KMS-11 (cell line): ENCODE measurements at regions not wholly inside any gene's neighbourhood (a gene's known extent, or its start where the extent isn't known, plus 50 kb on each side); places are given as distances from the start of the nearest gene placed in this dataset.

Source experiments
- H2AFZ ChIP-seq: fragments of 200-600 bp; sonication (generic); 2 replicates; pipeline ENCODE4 v1.6.1; 2016; ENCODE audit warnings: antibody characterized with exemption, mixed run types, low read depth
- H3K27ac ChIP-seq: fragments of 200-600 bp; sonication (generic); 2 replicates; pipeline ENCODE4 v1.6.1; 2016; ENCODE audit warnings: mild to moderate bottlenecking, mixed run types
- H3K27me3 ChIP-seq: fragments of 200-600 bp; sonication (generic); 2 replicates; pipeline ENCODE4 v1.6.1; 2017; ENCODE audit warnings: mild to moderate bottlenecking, low read depth, mixed run types, moderate library complexity; ENCODE audit not compliant: insufficient read depth
- H3K36me3 ChIP-seq: fragments of 200-600 bp; sonication (generic); 2 replicates; pipeline ENCODE4 v1.6.1; 2017; ENCODE audit warnings: mild to moderate bottlenecking, mixed run types; ENCODE audit not compliant: insufficient read depth
- H3K4me1 ChIP-seq: fragments of 200-600 bp; sonication (generic); 2 replicates; pipeline ENCODE4 v1.6.1; 2016; ENCODE audit warnings: mild to moderate bottlenecking, low read depth, mixed run types; ENCODE audit not compliant: poor library complexity, severe bottlenecking
- H3K4me2 ChIP-seq: fragments of 200-600 bp; sonication (generic); 2 replicates; pipeline ENCODE4 v1.7.0; 2016; ENCODE audit warnings: mild to moderate bottlenecking, mixed run types
- H3K4me3 ChIP-seq: fragments of 200-600 bp; sonication (generic); IDR thresholded peaks from 2 replicates; pipeline ENCODE4 v1.6.1; 2017; ENCODE audit warnings: low read depth, low read length, mixed read lengths; ENCODE audit not compliant: insufficient read depth
- H3K79me2 ChIP-seq: fragments of 200-600 bp; sonication (generic); 2 replicates; pipeline ENCODE4 v1.6.1; 2016; ENCODE audit warnings: low read depth, mixed run types; ENCODE audit not compliant: insufficient read depth
- H3K9ac ChIP-seq: fragments of 200-600 bp; sonication (generic); 2 replicates; pipeline ENCODE4 v1.6.1; 2016; ENCODE audit warnings: mild to moderate bottlenecking, mixed run types
- H4K20me1 ChIP-seq: fragments of 200-600 bp; sonication (generic); 2 replicates; pipeline ENCODE4 v1.6.1; 2016; ENCODE audit warnings: mild to moderate bottlenecking, mixed run types; ENCODE audit not compliant: insufficient read depth
- CTCF ChIP-seq: fragments of 200-600 bp; sonication (generic); conservative IDR thresholded peaks from 2 replicates; pipeline ENCODE4 v1.6.1; 2017; ENCODE audit warnings: low read depth, mild to moderate bottlenecking, antibody characterized with exemption, low read length, moderate library complexity, mixed read lengths

DNA sequence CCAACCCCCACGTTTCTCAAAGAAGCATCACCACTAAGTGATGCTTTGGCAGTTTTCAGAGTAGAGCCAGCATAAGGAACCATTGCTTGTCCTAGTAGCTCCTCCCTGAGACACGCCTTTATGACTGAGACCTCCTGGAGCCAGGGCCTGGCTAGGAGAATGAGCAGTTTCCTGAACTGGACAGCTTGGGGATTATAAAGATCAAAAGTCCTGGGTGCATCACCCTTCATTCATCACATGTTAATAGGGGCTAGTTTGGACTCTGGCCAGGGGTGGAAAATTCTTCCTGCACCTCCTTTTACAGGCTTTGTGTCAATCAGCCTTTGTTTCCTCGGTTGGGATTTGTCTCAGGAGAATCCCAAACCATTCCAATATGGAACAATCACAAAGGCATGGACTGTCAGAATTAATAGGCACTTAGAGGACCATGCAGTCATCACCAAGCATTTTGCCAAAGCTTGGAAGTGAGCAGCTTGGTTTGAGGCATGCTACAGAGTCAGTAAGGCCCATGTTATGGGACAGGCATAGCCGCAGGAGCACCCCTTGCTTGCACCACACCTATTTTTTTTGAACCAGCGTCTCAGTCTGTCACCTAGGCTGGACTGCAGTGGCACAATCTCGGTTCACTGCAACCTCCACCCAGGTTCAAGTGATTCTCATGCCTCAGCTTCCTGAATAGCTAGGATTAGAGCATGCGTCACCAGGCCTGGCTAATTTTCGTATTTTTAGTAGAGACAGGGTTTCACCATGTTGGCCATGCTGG is 64.9 kb upstream of the TGM3 start:
- no peak overlapping the region for H3K9ac ChIP-seq
- H3K4me1 ChIP-seq, result no peaks in the 10 kb centered on the region
- no peaks in the 10 kb centered on the region for H4K20me1 ChIP-seq
- no peaks in the 10 kb centered on the region for H3K79me2 ChIP-seq
- no peaks in the 10 kb centered on the region for H3K27me3 ChIP-seq
- H3K4me2 ChIP-seq, result no peak overlapping the region
- H3K36me3 ChIP-seq, result no peaks in the 10 kb centered on the region
- no peak overlapping the region for H2AFZ ChIP-seq
- no peak overlapping the region for H3K27ac ChIP-seq
- no peak for TF ChIP-seq CTCF
- H3K4me3 ChIP-seq, result no peak overlapping the region

GRCh38 chr20:2231701-2232100 is 64.1 kb upstream of the TGM3 start:
- Histone ChIP-seq H2AFZ (no peak overlapping the region), H3K27me3 (no peaks in the 10 kb centered on the region), H3K27ac (no peak overlapping the region), H3K4me1 (no peaks in the 10 kb centered on the region), H3K36me3 (no peaks in the 10 kb centered on the region), H4K20me1 (no peaks in the 10 kb centered on the region), H3K79me2 (no peaks in the 10 kb centered on the region), H3K4me2 (no peak overlapping the region), H3K9ac (no peak overlapping the region), H3K4me3 (no peak overlapping the region)
- no peak for TF ChIP-seq CTCF

DNA sequence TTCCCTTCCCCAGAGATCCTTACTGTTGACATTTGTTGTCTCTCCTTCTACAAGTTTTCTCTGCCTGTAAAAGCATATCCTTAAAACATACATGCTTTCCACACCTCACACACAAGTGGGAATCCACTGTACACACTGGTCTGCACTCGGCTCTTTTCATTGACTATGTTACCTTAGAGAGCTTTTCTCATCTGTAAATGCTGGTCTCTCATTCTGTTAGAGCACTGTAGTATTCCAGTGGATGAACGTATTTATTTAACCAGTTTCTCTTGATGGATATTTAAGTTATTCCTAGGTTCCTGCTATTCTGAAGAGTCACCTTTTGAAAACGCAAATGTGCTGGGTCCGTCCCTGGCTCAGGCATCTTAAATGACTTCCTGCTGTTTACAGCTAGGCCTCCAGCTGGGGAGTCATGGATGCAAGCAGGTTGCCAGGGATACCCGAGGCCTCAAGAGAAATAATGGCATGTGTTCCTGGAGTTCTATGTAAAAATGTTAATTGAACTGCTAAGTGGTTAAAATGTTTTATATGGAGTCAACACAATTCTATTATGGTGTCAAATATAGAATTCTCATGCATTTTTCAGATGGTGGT is 61.1 kb upstream of the TGM3 start:
- no peak overlapping the region for H3K9ac ChIP-seq

GRCh38 chr20:2236256-2236655 is 59.5 kb upstream of the TGM3 start:
- no peaks in the 10 kb centered on the region for H3K27me3 ChIP-seq
- no peaks in the 10 kb centered on the region for H3K79me2 ChIP-seq
- H3K36me3 ChIP-seq, result no peaks in the 10 kb centered on the region
- no peak overlapping the region for H3K4me3 ChIP-seq
- H2AFZ ChIP-seq, result no peak overlapping the region
- H3K4me2 ChIP-seq, result no peak overlapping the region
- no peak overlapping the region for H3K9ac ChIP-seq
- no peaks in the 10 kb centered on the region for H3K4me1 ChIP-seq
- no peak for TF ChIP-seq CTCF
- no peak overlapping the region for H3K27ac ChIP-seq
- H4K20me1 ChIP-seq, result no peaks in the 10 kb centered on the region

More for the DNA sequence above, 61.1 kb upstream of the TGM3 start:
- H4K20me1 ChIP-seq, result no peaks in the 10 kb centered on the region
- no peak for TF ChIP-seq CTCF
- H2AFZ ChIP-seq, result no peak overlapping the region
- no peaks in the 10 kb centered on the region for H3K27me3 ChIP-seq
- no peak overlapping the region for H3K4me2 ChIP-seq
- H3K4me1 ChIP-seq, result no peaks in the 10 kb centered on the region
- no peaks in the 10 kb centered on the region for H3K79me2 ChIP-seq
- no peak overlapping the region for H3K27ac ChIP-seq
- H3K36me3 ChIP-seq, result no peaks in the 10 kb centered on the region
- H3K4me3 ChIP-seq, result no peak overlapping the region
